H9 (cell line): ENCODE measurements at regions not wholly inside any gene's neighbourhood (a gene's known extent, or its start where the extent isn't known, plus 50 kb on each side); places are given as distances from the start of the nearest gene placed in this dataset.

Experiments used
- DNase-seq: peaks from one replicate; pipeline ENCODE4 v3.0.0-alpha.2; 2017
- H2AFZ ChIP-seq: one replicate; pipeline ENCODE4 v1.6.1; 2013; ENCODE audit warnings: mild to moderate bottlenecking, low read length, control low read depth, moderate library complexity
- H2AK5ac ChIP-seq: 2 replicates; pipeline ENCODE4 v1.6.1; 2013; ENCODE audit warnings: low read length, control low read depth, mixed read lengths; ENCODE audit not compliant: insufficient read length
- H2BK120ac ChIP-seq: one replicate; pipeline ENCODE4 v1.6.1; 2013; ENCODE audit warnings: low read depth, mild to moderate bottlenecking, low read length, control low read depth, inconsistent platforms; ENCODE audit not compliant: poor library complexity, severe bottlenecking
- H2BK12ac ChIP-seq: 2 replicates; pipeline ENCODE4 v1.6.1; 2013; ENCODE audit warnings: low read length, control low read depth, mixed read lengths, low read depth; ENCODE audit not compliant: insufficient read length
- H2BK15ac ChIP-seq: 2 replicates; pipeline ENCODE4 v1.6.1; 2013; ENCODE audit warnings: low read depth, low read length, control low read depth
- H2BK20ac ChIP-seq: one replicate; pipeline ENCODE4 v1.6.1; 2013; ENCODE audit warnings: low read depth, mild to moderate bottlenecking, low read length, control low read depth, inconsistent platforms; ENCODE audit not compliant: poor library complexity, severe bottlenecking
- H2BK5ac ChIP-seq: 2 replicates; pipeline ENCODE4 v1.6.1; 2013; ENCODE audit warnings: low read length, control low read depth, mixed read lengths; ENCODE audit not compliant: insufficient read length
- H3K14ac ChIP-seq: 2 replicates; pipeline ENCODE4 v1.6.1; 2013; ENCODE audit warnings: low read length, control low read depth; ENCODE audit not compliant: insufficient read depth
- H3K18ac ChIP-seq: 2 replicates; pipeline ENCODE4 v1.6.1; 2013; ENCODE audit warnings: low read depth, mild to moderate bottlenecking, mixed read lengths, low read length, control low read depth; ENCODE audit not compliant: insufficient read length
- H3K23ac ChIP-seq: 2 replicates; pipeline ENCODE4 v1.6.1; 2013; ENCODE audit warnings: low read length, control low read depth, mixed read lengths, low read depth; ENCODE audit not compliant: insufficient read length
- H3K23me2 ChIP-seq: 2 replicates; pipeline ENCODE4 v1.6.1; 2013; ENCODE audit warnings: low read depth, mild to moderate bottlenecking, mixed read lengths, low read length, control low read depth; ENCODE audit not compliant: insufficient read length, poor library complexity, severe bottlenecking
- H3K27ac ChIP-seq: 2 replicates; pipeline ENCODE4 v1.5.1; 2013; ENCODE audit warnings: low read length, control low read depth, mixed read lengths, low read depth; ENCODE audit not compliant: insufficient read length
- H3K27me3 ChIP-seq: 2 replicates; pipeline ENCODE4 v1.6.1; 2013; ENCODE audit warnings: low read length, control low read depth, inconsistent platforms; ENCODE audit not compliant: insufficient read depth
- H3K4ac ChIP-seq: 2 replicates; pipeline ENCODE4 v1.6.1; 2013; ENCODE audit warnings: low read depth, mild to moderate bottlenecking, control low read depth, inconsistent platforms, low read length, moderate library complexity
- H3K4me1 ChIP-seq: 2 replicates; pipeline ENCODE4 v1.6.1; 2013; ENCODE audit warnings: low read length, control low read depth, inconsistent platforms; ENCODE audit not compliant: insufficient read depth
- H3K4me2 ChIP-seq: 2 replicates; pipeline ENCODE4 v1.6.1; 2013; ENCODE audit warnings: low read length, control low read depth, mixed read lengths; ENCODE audit not compliant: insufficient read length, insufficient read depth
- H3K56ac ChIP-seq: 2 replicates; pipeline ENCODE4 v1.6.1; 2013; ENCODE audit warnings: low read depth, mild to moderate bottlenecking, mixed read lengths, low read length, control low read depth; ENCODE audit not compliant: insufficient read length
- H3K79me1 ChIP-seq: 2 replicates; pipeline ENCODE4 v1.6.1; 2013; ENCODE audit warnings: low read depth, mild to moderate bottlenecking, moderate library complexity, low read length, control low read depth, inconsistent platforms; ENCODE audit not compliant: insufficient read depth, poor library complexity, severe bottlenecking
- H3K79me2 ChIP-seq: 2 replicates; pipeline ENCODE4 v1.6.1; 2013; ENCODE audit warnings: low read length, control low read depth, inconsistent platforms; ENCODE audit not compliant: insufficient read depth
- H3K9ac ChIP-seq: 2 replicates; pipeline ENCODE4 v1.6.1; 2013; ENCODE audit warnings: low read length, control low read depth, mixed read lengths; ENCODE audit not compliant: insufficient read length; ENCODE audit errors: extremely low read depth
- H3K9me3 ChIP-seq: one replicate; pipeline ENCODE4 v1.6.1; 2013; ENCODE audit warnings: low read depth, low read length, inconsistent platforms; ENCODE audit not compliant: control insufficient read depth
- H3T11ph ChIP-seq: one replicate; pipeline ENCODE4 v1.6.1; 2013; ENCODE audit warnings: mild to moderate bottlenecking, low read length, control low read depth, inconsistent platforms
- H4K20me1 ChIP-seq: one replicate; pipeline ENCODE4 v1.6.1; 2013; ENCODE audit not compliant: control insufficient read depth, insufficient read length, insufficient read depth
- H4K5ac ChIP-seq: 2 replicates; pipeline ENCODE4 v1.6.1; 2013; ENCODE audit warnings: low read depth, mild to moderate bottlenecking, mixed read lengths, low read length, control low read depth; ENCODE audit not compliant: insufficient read length
- H4K8ac ChIP-seq: replicated peaks from 2 replicates; pipeline ENCODE4 v1.6.1; 2013; ENCODE audit warnings: low read length, control low read depth, mixed read lengths, low read depth; ENCODE audit not compliant: insufficient read length
- H4K91ac ChIP-seq: 2 replicates; pipeline ENCODE4 v1.6.1; 2013; ENCODE audit warnings: low read depth, mild to moderate bottlenecking, moderate library complexity, mixed read lengths, low read length, control low read depth; ENCODE audit not compliant: insufficient read length
- H3K27ac Mint-ChIP-seq, 3 experiments: 2 replicates in 2 of 3; 3 replicates in 1 of 3; pipeline ENCODE4 v1.8.0; 2020 to 2021; ENCODE audit warnings: mixed read lengths in 3 of 3, mild to moderate bottlenecking in 1 of 3, moderate library complexity in 1 of 3
- H3K27me3 Mint-ChIP-seq: 2 replicates; pipeline ENCODE4 v1.8.0; 2021; ENCODE audit warnings: low read depth, mild to moderate bottlenecking, moderate library complexity, mixed read lengths
- H3K36me3 Mint-ChIP-seq, 3 experiments: 2 replicates in 2 of 3; 3 replicates in 1 of 3; pipeline ENCODE4 v1.8.0; 2020 to 2021; ENCODE audit warnings: low read depth in 3 of 3, mixed read lengths in 3 of 3; ENCODE audit not compliant: insufficient read depth in 1 of 3
- H3K4me1 Mint-ChIP-seq, 2 experiments: 2 replicates each; pipeline ENCODE4 v1.8.0; 2020; ENCODE audit warnings: mixed read lengths in 2 of 2
- H3K4me3 Mint-ChIP-seq, 2 experiments: 2 replicates in 1 of 2; 3 replicates in 1 of 2; pipeline ENCODE4 v1.8.0; 2020 to 2021; ENCODE audit warnings: mild to moderate bottlenecking in 2 of 2, mixed read lengths in 2 of 2, moderate library complexity in 1 of 2
- H3K9me3 Mint-ChIP-seq, 2 experiments: 2 replicates in 1 of 2; 3 replicates in 1 of 2; pipeline ENCODE4 v1.8.0; 2020; ENCODE audit warnings: mild to moderate bottlenecking in 2 of 2, mixed read lengths in 2 of 2, moderate library complexity in 1 of 2
- CTCF ChIP-seq: fragments of 200-600 bp; sonication (generic); conservative IDR thresholded peaks from 3 replicates; pipeline ENCODE4 v1.8.0; 2021; ENCODE audit warnings: antibody characterized with exemption, mild to moderate bottlenecking
- WGBS: extraction: QIAGEN DNeasy Blood & Tissue Kit; methylation state at CpG from one replicate; pipeline ENCODE4 v1.1.7; 2013; ENCODE audit warnings: missing lambda C conversion rate, low lambda C conversion rate, mixed read lengths; ENCODE audit not compliant: insufficient read length; ENCODE audit errors: extremely low coverage; 5-methylcytosine and 5-hydroxymethylcytosine counted together

GRCh38 chr4:71258323-71258722, 80.5 kb upstream of the SLC4A4 start:
- TF ChIP-seq CTCF, result no peak
- H3K9me3 Mint-ChIP-seq, result no peaks in the 10 kb centered on the region

More at GRCh38 chr4:71258323-71258722, 80.5 kb upstream of the SLC4A4 start:
- no peak overlapping the region for H3T11ph ChIP-seq
- H3K27ac ChIP-seq, result no peak overlapping the region
- no peak overlapping the region for H4K8ac ChIP-seq
- no peak overlapping the region for H2AFZ ChIP-seq
- no peaks in the 10 kb centered on the region for H3K79me1 ChIP-seq
- H3K4ac ChIP-seq, result no peak overlapping the region
- WGBS, result no CpG with 5 or more reads among the region's 7 CpGs
- no peak overlapping the region for H4K5ac ChIP-seq
- Mint-ChIP-seq H3K4me3 (no peak overlapping the region), H3K4me1 (peaks cover 0 to 8% of the 10 kb centered on the region in 2 experiments; a peak in 2 of 4 replicates), H3K36me3 (no peaks in the 10 kb centered on the region), H3K27ac (no peak overlapping the region; a peak in 1 of 7 replicates), H3K27me3 (no peaks in the 10 kb centered on the region)
- no peaks in the 10 kb centered on the region for H3K27me3 ChIP-seq
- H3K23me2 ChIP-seq, result no peaks in the 10 kb centered on the region
- no peak overlapping the region for H3K56ac ChIP-seq
- H2BK120ac ChIP-seq, result no peak overlapping the region
- H2AK5ac ChIP-seq, result no peak overlapping the region
- H3K23ac ChIP-seq, result no peak overlapping the region
- H2BK12ac ChIP-seq, result no peak overlapping the region
- no peak for DNase-seq
- no peak overlapping the region for H2BK5ac ChIP-seq
- no peak overlapping the region for H4K91ac ChIP-seq
- no peak overlapping the region for H3K14ac ChIP-seq
- H3K9me3 ChIP-seq, result no peaks in the 10 kb centered on the region
- H3K4me2 ChIP-seq, result no peak overlapping the region
- H3K18ac ChIP-seq, result no peak overlapping the region
- H2BK15ac ChIP-seq, result no peak overlapping the region
- H2BK20ac ChIP-seq, result no peak overlapping the region
- H4K20me1 ChIP-seq, result no peaks in the 10 kb centered on the region
- H3K79me2 ChIP-seq, result no peaks in the 10 kb centered on the region
- H3K9ac ChIP-seq, result no peak overlapping the region
- peaks cover 5% of the 10 kb centered on the region; the same call in 1 of the 2 replicates for H3K4me1 ChIP-seq
